Astrocyte (in vitro differentiated cells and primary cell): ENCODE measurements at regions not wholly inside any gene's neighbourhood (a gene's known extent, or its start where the extent isn't known, plus 50 kb on each side); places are given as distances from the start of the nearest gene placed in this dataset.

ENCODE experiments used
- DNase-seq: peaks from one replicate; pipeline ENCODE4 v3.0.0-alpha.2; 2010; ENCODE audit warnings: low read depth
- FAIRE-seq: peaks from 2 replicates; lab custom pipeline; 2011; peaks lifted over from hg19 to GRCh38; lab: Jason Lieb, UNC
- H2AFZ ChIP-seq: 2 replicates; pipeline ENCODE4 v1.6.0; 2012; ENCODE audit warnings: low read depth, low read length, inconsistent platforms
- H3K27ac ChIP-seq: 2 replicates; pipeline ENCODE4 v1.5.1; 2011; ENCODE audit warnings: low read depth, low read length, inconsistent platforms
- H3K27me3 ChIP-seq: 2 replicates; pipeline ENCODE4 v1.6.0; 2011; ENCODE audit warnings: low read length, inconsistent platforms; ENCODE audit not compliant: insufficient read depth
- H3K36me3 ChIP-seq: 2 replicates; pipeline ENCODE4 v1.5.1; 2011; ENCODE audit warnings: low read length, inconsistent platforms; ENCODE audit not compliant: insufficient read depth
- H3K4me1 ChIP-seq: 2 replicates; pipeline ENCODE4 v1.5.1; 2011; ENCODE audit warnings: low read length, inconsistent platforms; ENCODE audit not compliant: insufficient read depth
- H3K4me2 ChIP-seq: 2 replicates; pipeline ENCODE4 v1.6.0; 2012; ENCODE audit warnings: low read length, inconsistent platforms
- H3K4me3 ChIP-seq: 2 replicates; pipeline ENCODE4 v1.5.1; 2011; ENCODE audit warnings: low read depth, mild to moderate bottlenecking, low read length, inconsistent platforms; ENCODE audit not compliant: insufficient read depth
- H3K79me2 ChIP-seq: 2 replicates; pipeline ENCODE4 v1.6.0; 2012; ENCODE audit warnings: mild to moderate bottlenecking, low read length, inconsistent platforms; ENCODE audit not compliant: insufficient read depth
- H3K9ac ChIP-seq: 2 replicates; pipeline ENCODE4 v1.6.0; 2012; ENCODE audit warnings: mild to moderate bottlenecking, low read length, inconsistent platforms
- H3K9me3 ChIP-seq: 2 replicates; pipeline ENCODE4 v1.5.1; 2012; ENCODE audit warnings: low read depth, mild to moderate bottlenecking, low read length, inconsistent platforms; ENCODE audit not compliant: insufficient read depth
- H4K20me1 ChIP-seq: 2 replicates; pipeline ENCODE4 v1.6.0; 2012; ENCODE audit warnings: low read length, inconsistent platforms; ENCODE audit not compliant: insufficient read depth
- H3K27ac Mint-ChIP-seq: one replicate; pipeline ENCODE4 v1.8.0; 2021; ENCODE audit warnings: mild to moderate bottlenecking, mixed read lengths; ENCODE audit not compliant: unreplicated experiment
- H3K27me3 Mint-ChIP-seq: one replicate; pipeline ENCODE4 v1.8.0; 2021; ENCODE audit warnings: low read depth, mixed read lengths; ENCODE audit not compliant: unreplicated experiment
- H3K36me3 Mint-ChIP-seq: one replicate; pipeline ENCODE4 v1.8.0; 2021; ENCODE audit warnings: low read depth, mixed read lengths; ENCODE audit not compliant: unreplicated experiment
- H3K4me1 Mint-ChIP-seq: one replicate; pipeline ENCODE4 v1.8.0; 2021; ENCODE audit warnings: low read depth, mixed read lengths; ENCODE audit not compliant: unreplicated experiment
- H3K4me3 Mint-ChIP-seq: one replicate; pipeline ENCODE4 v1.8.0; 2021; ENCODE audit warnings: mild to moderate bottlenecking, moderate library complexity, mixed read lengths; ENCODE audit not compliant: unreplicated experiment
- H3K9me3 Mint-ChIP-seq: one replicate; pipeline ENCODE4 v1.8.0; 2021; ENCODE audit warnings: mild to moderate bottlenecking, mixed read lengths; ENCODE audit not compliant: unreplicated experiment
- EZH2 ChIP-seq: IDR thresholded peaks from 2 replicates; pipeline ENCODE4 v1.6.1; 2012; ENCODE audit warnings: mild to moderate bottlenecking, low read length, inconsistent platforms; ENCODE audit not compliant: insufficient read depth
- TF ChIP-seq, protein P1 (sequence below): IDR thresholded peaks from 2 replicates; pipeline ENCODE4 v1.5.1; 2011; ENCODE audit warnings: low read depth, mild to moderate bottlenecking, inconsistent platforms, low read length, moderate library complexity; ENCODE audit not compliant: insufficient read depth

DNA sequence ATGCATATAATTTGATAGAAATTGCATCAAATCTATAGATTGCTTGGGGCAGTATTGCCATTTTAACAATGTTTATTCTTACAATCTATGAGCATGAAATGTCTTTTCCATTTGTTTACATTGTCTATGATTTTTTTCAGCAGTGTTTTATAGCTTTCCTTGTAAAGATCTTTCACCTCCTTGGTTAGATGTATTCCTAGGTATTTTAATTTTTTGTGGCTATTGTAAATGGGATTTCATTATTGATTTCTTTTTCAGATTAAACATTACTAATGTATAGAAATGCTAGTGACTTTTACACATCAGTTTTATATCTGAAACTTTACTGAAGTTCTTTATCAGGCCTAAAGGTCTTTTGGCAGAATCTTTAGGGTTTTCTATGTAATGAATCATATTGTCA lies 237.6 kb upstream of the STAC start:
- DNase-seq (no peak), FAIRE-seq (peak; percentile 29)
- H3K9me3 Mint-ChIP-seq = no peaks in the 10 kb centered on the region
- no peaks in the 10 kb centered on the region for H3K4me1 Mint-ChIP-seq
- H3K4me2 ChIP-seq = no peak overlapping the region
- no peak overlapping the region for H3K4me3 Mint-ChIP-seq
- H3K4me1 ChIP-seq = no peaks in the 10 kb centered on the region
- no peaks in the 10 kb centered on the region for H3K9me3 ChIP-seq
- no peaks in the 10 kb centered on the region for H4K20me1 ChIP-seq
- no peak overlapping the region for H3K9ac ChIP-seq
- no peaks in the 10 kb centered on the region for H3K27me3 Mint-ChIP-seq
- no peak for TF ChIP-seq EZH2
- TF ChIP-seq, protein P1, sequence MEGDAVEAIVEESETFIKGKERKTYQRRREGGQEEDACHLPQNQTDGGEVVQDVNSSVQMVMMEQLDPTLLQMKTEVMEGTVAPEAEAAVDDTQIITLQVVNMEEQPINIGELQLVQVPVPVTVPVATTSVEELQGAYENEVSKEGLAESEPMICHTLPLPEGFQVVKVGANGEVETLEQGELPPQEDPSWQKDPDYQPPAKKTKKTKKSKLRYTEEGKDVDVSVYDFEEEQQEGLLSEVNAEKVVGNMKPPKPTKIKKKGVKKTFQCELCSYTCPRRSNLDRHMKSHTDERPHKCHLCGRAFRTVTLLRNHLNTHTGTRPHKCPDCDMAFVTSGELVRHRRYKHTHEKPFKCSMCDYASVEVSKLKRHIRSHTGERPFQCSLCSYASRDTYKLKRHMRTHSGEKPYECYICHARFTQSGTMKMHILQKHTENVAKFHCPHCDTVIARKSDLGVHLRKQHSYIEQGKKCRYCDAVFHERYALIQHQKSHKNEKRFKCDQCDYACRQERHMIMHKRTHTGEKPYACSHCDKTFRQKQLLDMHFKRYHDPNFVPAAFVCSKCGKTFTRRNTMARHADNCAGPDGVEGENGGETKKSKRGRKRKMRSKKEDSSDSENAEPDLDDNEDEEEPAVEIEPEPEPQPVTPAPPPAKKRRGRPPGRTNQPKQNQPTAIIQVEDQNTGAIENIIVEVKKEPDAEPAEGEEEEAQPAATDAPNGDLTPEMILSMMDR = no peak
- no peaks in the 10 kb centered on the region for H3K36me3 ChIP-seq
- H3K27me3 ChIP-seq = no peaks in the 10 kb centered on the region
- no peak overlapping the region for H3K4me3 ChIP-seq
- H3K27ac Mint-ChIP-seq = no peak overlapping the region
- no peaks in the 10 kb centered on the region for H3K79me2 ChIP-seq
- H2AFZ ChIP-seq = no peak overlapping the region
- no peaks in the 10 kb centered on the region for H3K36me3 Mint-ChIP-seq
- H3K27ac ChIP-seq = no peak overlapping the region

DNA sequence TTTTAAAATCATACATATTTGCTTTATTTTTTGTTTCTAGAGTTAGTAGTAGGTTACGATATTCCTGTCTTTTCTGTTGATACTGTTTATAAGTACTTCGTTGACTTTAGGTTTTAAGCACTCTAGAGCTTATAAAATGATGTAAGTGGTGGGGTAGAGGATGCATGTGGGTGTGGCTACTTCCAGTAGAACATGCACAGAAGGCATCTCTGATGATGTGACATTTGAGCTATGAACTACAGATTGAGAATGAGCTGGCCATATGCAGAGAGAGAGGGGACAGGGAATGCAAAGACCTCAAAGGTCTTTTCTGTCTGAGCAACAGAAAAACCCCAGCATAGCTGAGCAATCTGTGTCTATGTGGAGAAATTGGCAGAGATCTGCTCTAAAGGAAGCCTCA lies 233.9 kb upstream of the STAC start:
- no peak overlapping the region for H3K4me3 ChIP-seq
- DNase-seq (no peak), FAIRE-seq (no peak)
- Mint-ChIP-seq H3K27me3 (no peaks in the 10 kb centered on the region), H3K27ac (no peak overlapping the region), H3K4me1 (no peaks in the 10 kb centered on the region), H3K4me3 (no peak overlapping the region), H3K36me3 (no peaks in the 10 kb centered on the region), H3K9me3 (no peaks in the 10 kb centered on the region)
- H3K27ac ChIP-seq = no peak overlapping the region
- no peaks in the 10 kb centered on the region for H4K20me1 ChIP-seq
- H3K79me2 ChIP-seq = no peaks in the 10 kb centered on the region
- H3K9ac ChIP-seq = no peak overlapping the region
- H3K4me2 ChIP-seq = no peak overlapping the region
- H3K4me1 ChIP-seq = no peaks in the 10 kb centered on the region
- no peaks in the 10 kb centered on the region for H3K9me3 ChIP-seq
- H2AFZ ChIP-seq = no peak overlapping the region
- H3K36me3 ChIP-seq = no peaks in the 10 kb centered on the region
- no peaks in the 10 kb centered on the region for H3K27me3 ChIP-seq
- TF ChIP-seq EZH2 = no peak
- TF ChIP-seq, protein P1 = no peak

DNA sequence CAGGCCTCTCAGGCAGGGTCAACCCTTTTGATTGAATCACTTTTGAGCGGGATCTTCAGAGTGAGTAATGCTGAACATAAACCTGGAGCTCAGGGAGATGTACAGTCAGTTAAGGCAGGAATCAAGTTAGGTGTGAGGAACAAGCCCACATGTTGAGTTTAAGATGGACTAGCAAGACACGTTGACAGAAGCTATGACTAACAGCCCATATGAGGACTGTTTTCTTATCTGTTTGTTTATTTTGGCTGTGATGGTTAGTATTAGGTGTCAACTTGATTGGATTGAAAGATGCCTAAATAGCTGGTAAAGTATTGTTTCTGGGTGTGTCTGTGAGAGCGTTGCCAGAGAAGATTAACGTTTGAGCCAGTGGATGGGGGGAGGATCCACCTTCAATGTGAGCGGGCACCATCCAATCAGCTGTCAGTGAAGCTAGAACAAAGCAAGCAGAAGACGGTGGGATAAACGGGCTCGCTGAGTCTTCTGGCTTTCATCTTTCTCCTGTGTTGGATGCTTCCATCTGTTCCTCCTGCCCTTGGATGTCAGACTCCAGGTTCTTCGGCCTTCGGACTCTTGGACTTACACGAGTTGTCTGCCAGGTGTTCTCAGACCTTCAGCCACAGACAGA lies 232.3 kb upstream of the STAC start:
- no peak overlapping the region for H3K27ac ChIP-seq
- H3K9me3 ChIP-seq = no peaks in the 10 kb centered on the region
- no peaks in the 10 kb centered on the region for H3K27me3 Mint-ChIP-seq
- TF ChIP-seq, protein P1 = no peak
- no peak for TF ChIP-seq EZH2
- H3K36me3 ChIP-seq = no peaks in the 10 kb centered on the region
- no peak overlapping the region for H3K4me2 ChIP-seq
- FAIRE-seq (no peak), DNase-seq (no peak)
- no peaks in the 10 kb centered on the region for H3K4me1 Mint-ChIP-seq
- H3K4me1 ChIP-seq = no peaks in the 10 kb centered on the region
- H3K9ac ChIP-seq = no peak overlapping the region
- no peaks in the 10 kb centered on the region for H3K27me3 ChIP-seq
- H3K79me2 ChIP-seq = no peaks in the 10 kb centered on the region
- H3K9me3 Mint-ChIP-seq = no peaks in the 10 kb centered on the region
- H2AFZ ChIP-seq = no peak overlapping the region
- H3K4me3 ChIP-seq = no peak overlapping the region
- H3K27ac Mint-ChIP-seq = no peak overlapping the region
- no peak overlapping the region for H3K4me3 Mint-ChIP-seq
- H4K20me1 ChIP-seq = no peaks in the 10 kb centered on the region
- H3K36me3 Mint-ChIP-seq = no peaks in the 10 kb centered on the region
